GM12878 (cell line): ENCODE measurements at regions not wholly inside any gene's neighbourhood (a gene's known extent, or its start where the extent isn't known, plus 50 kb on each side); places are given as distances from the start of the nearest gene placed in this dataset.

Source experiments
- HDAC6 ChIP-seq: fragments of 200-600 bp; sonication (generic); IDR thresholded peaks from one replicate; pipeline ENCODE4 v1.8.0; 2017; ENCODE audit warnings: antibody characterized with exemption; ENCODE audit not compliant: unreplicated experiment
- HDGF ChIP-seq: fragments of 450-650 bp; IDR thresholded peaks from 2 replicates; pipeline ENCODE4 v1.6.1; 2016; ENCODE audit warnings: antibody characterized with exemption
- KAT2A ChIP-seq: conservative IDR thresholded peaks from 2 replicates; pipeline ENCODE4 v1.6.1; 2011; ENCODE audit warnings: low read depth, low read length; ENCODE audit not compliant: control insufficient read depth
- POLR2AphosphoS5 ChIP-seq: IDR thresholded peaks from 2 replicates; pipeline ENCODE4 v1.6.1; 2011; ENCODE audit warnings: mild to moderate bottlenecking, low read length, inconsistent platforms
- RELB ChIP-seq: fragments of 450-650 bp; IDR thresholded peaks from 2 replicates; pipeline ENCODE4 v1.6.1; 2017; ENCODE audit warnings: low read depth, mild to moderate bottlenecking, moderate library complexity
- YY1 ChIP-seq: IDR thresholded peaks from 2 replicates; pipeline ENCODE4 v1.6.1; 2011; ENCODE audit warnings: low read depth, mild to moderate bottlenecking, low read length

GRCh38 chrX:131874300-131874699, 148.8 kb upstream of the STK26 start:
- TF ChIP-seq KAT2A = no peak
- TF ChIP-seq HDGF = no peak
- no peak for TF ChIP-seq POLR2AphosphoS5
- no peak for TF ChIP-seq YY1
- no peak for TF ChIP-seq RELB
- TF ChIP-seq HDAC6 = no peak
